Upper lobe of left lung (tissue), 6 donors: ENCODE measurements at regions not wholly inside any gene's neighbourhood (a gene's known extent, or its start where the extent isn't known, plus 50 kb on each side); places are given as distances from the start of the nearest gene placed in this dataset.
"Not testable (repeated sequence)": the region's sequence is repeated elsewhere in the genome, so short reads cannot be mapped to it uniquely, and the experiment has no call there.

Source experiments
- ATAC-seq, 2 donors: fragments of 200-7000 bp; cut with Tn5 transposase; one replicate each; pipeline ENCODE4 v1.9.1; 2022; ENCODE audit warnings: mild to moderate bottlenecking in 2 of 2, moderate library complexity in 2 of 2; ENCODE audit not compliant: low FRiP score in 2 of 2
- DNase-seq, 2 donors: peaks; one replicate each; pipeline ENCODE4 v3.0.0-alpha.2; 2019 to 2020
- H3K27ac ChIP-seq, 4 donors: fragments of 200-600 bp; sonication (generic); one replicate each; pipeline ENCODE4 v1.5.1; 2016 to 2019
- H3K27me3 ChIP-seq, 4 donors: fragments of 200-600 bp; sonication (generic); one replicate each; pipeline ENCODE4 v1.5.1; 2017 to 2019
- H3K36me3 ChIP-seq, 4 donors: fragments of 200-600 bp; sonication (generic); one replicate each; pipeline ENCODE4 v1.5.1; 2016 to 2019
- H3K4me1 ChIP-seq, 4 donors: fragments of 200-600 bp; sonication (generic); one replicate each; pipeline ENCODE4 v1.5.1; 2018 to 2019
- H3K4me3 ChIP-seq, 4 donors: fragments of 200-600 bp; sonication (generic); one replicate each; pipeline ENCODE4 v1.5.1; 2017 to 2019; ENCODE audit warnings: mild to moderate bottlenecking in 2 of 4, moderate library complexity in 1 of 4
- H3K9me3 ChIP-seq, 4 donors: fragments of 200-600 bp; sonication (generic); one replicate each; pipeline ENCODE4 v1.5.1; 2018 to 2019
- CTCF ChIP-seq, 6 experiments: fragments of 450-650 bp in 4 of 6; fragments of 200-600 bp in 2 of 6; sonication (generic) in 2 of 6; IDR thresholded peaks; one replicate each; pipeline ENCODE4 v1.5.1; 2016 to 2019; ENCODE audit warnings: antibody characterized with exemption in 6 of 6
- EP300 ChIP-seq, 4 donors: sonication (generic); formaldehyde crosslinking; IDR thresholded peaks; one replicate each; pipeline ENCODE4 v1.5.1; 2017; ENCODE audit warnings: antibody characterized with exemption in 4 of 4, control low read depth in 2 of 4
- POLR2A ChIP-seq, 4 donors: fragments of 450-650 bp; IDR thresholded peaks; one replicate each; pipeline ENCODE4 v1.5.1; 2016 to 2017; ENCODE audit warnings: antibody characterized with exemption in 4 of 4, mild to moderate bottlenecking in 2 of 4
- POLR2AphosphoS5 ChIP-seq, 2 donors: sonication (generic); formaldehyde crosslinking; IDR thresholded peaks; one replicate each; pipeline ENCODE4 v1.5.1; 2017; ENCODE audit warnings: antibody characterized with exemption in 2 of 2
- WGBS, 2 donors: methylation state at CpG; one replicate each; pipeline ENCODE4 v1.1.5; 2017 to 2018; 5-methylcytosine and 5-hydroxymethylcytosine counted together
- donor health status: DM: no; HTN: no; CAD: no; lungs with moderate emphysema.
- donor health status: DM: no; HTN: yes; CAD: no; lungs with severe emphysema.

DNA sequence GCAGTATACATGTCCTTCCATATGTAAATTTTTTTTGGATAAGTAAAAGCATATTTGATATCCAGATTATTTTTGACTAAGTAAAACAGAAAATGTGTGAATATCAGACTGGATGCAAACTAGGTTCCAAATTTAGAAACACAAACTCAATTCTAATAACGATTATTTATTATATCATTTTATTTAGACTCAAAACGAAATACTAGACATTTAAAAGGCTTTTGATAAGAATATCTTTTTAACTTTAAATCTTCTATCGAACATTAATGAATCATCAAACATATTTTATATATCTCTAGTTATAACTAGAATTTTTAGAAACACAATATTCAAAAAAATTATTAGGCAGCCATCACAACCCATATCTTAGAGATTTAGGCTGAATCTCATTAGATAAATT lies 195.2 kb upstream of the KCND2 start:
- 65 to 66% methylated on average over 3 of the region's 3 CpGs for WGBS, 2 donors
- ATAC-seq, result no peak
- DNase-seq, result no peak
- H3K27me3 ChIP-seq, result no peaks in the 10 kb centered on the region
- H3K9me3 ChIP-seq, result no peaks in the 10 kb centered on the region
- H3K36me3 ChIP-seq, result no peaks in the 10 kb centered on the region
- no peaks in the 10 kb centered on the region for H3K4me1 ChIP-seq
- H3K4me3 ChIP-seq, result no peak overlapping the region
- TF ChIP-seq POLR2A (IDR thresholded peaks at IDR 0.05) (no peak), EP300 (IDR thresholded peaks at IDR 0.05) (no peak), CTCF (IDR thresholded peaks at IDR 0.05) (no peak), POLR2AphosphoS5 (IDR thresholded peaks at IDR 0.05) (no peak)
- H3K27ac ChIP-seq, result no peak overlapping the region

DNA sequence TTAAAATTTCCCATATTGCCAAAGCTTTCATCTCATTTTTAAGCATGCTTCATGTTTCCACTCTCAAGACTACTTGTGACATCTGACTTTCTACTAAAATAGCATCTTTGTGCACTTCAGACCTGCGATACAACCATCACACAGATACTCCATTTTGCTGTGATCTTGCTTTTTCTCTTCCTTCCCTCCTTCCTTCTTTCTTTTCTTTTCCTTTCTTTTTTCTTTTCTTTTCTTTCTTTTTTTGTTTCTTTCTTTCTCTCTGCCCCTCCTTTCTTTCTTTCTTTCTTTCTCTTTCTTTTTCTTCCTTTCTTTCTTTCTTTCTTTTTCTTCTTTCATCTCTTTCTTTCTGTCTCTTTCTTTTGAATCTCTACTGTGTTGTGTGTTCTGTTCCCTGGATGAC lies 194.0 kb upstream of the KCND2 start:
- Histone ChIP-seq H3K4me3 (no peak overlapping the region), H3K9me3 (no peaks in the 10 kb centered on the region), H3K36me3 (no peaks in the 10 kb centered on the region), H3K4me1 (no peaks in the 10 kb centered on the region), H3K27ac (no peak overlapping the region), H3K27me3 (no peaks in the 10 kb centered on the region)
- TF ChIP-seq POLR2AphosphoS5 (IDR thresholded peaks at IDR 0.05) (no peak), EP300 (IDR thresholded peaks at IDR 0.05) (no peak), POLR2A (IDR thresholded peaks at IDR 0.05) (no peak), CTCF (IDR thresholded peaks at IDR 0.05) (no peak)
- ATAC-seq (no peak), DNase-seq (no peak)
- WGBS, 2 donors, result 50 to 73% methylated on average over 1 of the region's 1 CpG

- Histone ChIP-seq H3K27me3 (no peaks in the 10 kb centered on the region), H3K27ac (no peak overlapping the region), H3K4me1 (no peaks in the 10 kb centered on the region), H3K9me3 (no peaks in the 10 kb centered on the region), H3K36me3 (no peaks in the 10 kb centered on the region), H3K4me3 (no peak overlapping the region)
- WGBS, 2 donors, result 44 to 48% methylated on average over 3 of the region's 3 CpGs
- ATAC-seq, result no peak
- TF ChIP-seq POLR2A (IDR thresholded peaks at IDR 0.05) (no peak), CTCF (IDR thresholded peaks at IDR 0.05) (no peak), POLR2AphosphoS5 (IDR thresholded peaks at IDR 0.05) (no peak), EP300 (IDR thresholded peaks at IDR 0.05) (no peak)
- no peak for DNase-seq
Measured at GRCh38 chr7:120079704-120080103, 193.3 kb upstream of the KCND2 start.

GRCh38 chr7:120086468-120086867 lies 186.5 kb upstream of the KCND2 start:
- H3K27me3 ChIP-seq, H3K27ac ChIP-seq, H3K36me3 ChIP-seq, H3K4me3 ChIP-seq, ATAC-seq, H3K9me3 ChIP-seq, H3K4me1 ChIP-seq: not testable (repeated sequence)
- DNase-seq, result peak in 1 of 2 donors; percentile 45
- WGBS, 2 donors, result 88% methylated on average over 16 of the region's 16 CpGs

DNA sequence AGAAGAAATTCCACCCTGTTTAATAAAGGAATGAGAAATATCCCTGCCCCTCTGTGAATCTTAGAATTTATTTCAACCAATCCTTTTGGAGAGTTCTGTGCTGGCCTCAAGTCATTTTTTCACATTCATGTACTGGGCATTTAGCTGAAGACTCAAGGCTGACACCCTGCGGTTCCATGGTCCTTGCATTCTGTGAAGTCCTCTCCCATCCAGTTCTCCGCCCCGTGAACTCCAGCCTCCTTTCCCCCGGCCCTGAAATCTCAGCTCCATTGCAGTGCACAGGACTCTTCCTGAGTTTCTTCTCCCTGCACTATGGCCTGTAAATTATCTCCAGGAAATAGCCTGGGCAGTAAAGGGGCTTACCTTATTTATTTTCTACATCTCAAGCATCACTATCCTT lies 183.0 kb upstream of the KCND2 start:
- Histone ChIP-seq H3K4me3 (no peak overlapping the region), H3K27ac (no peak overlapping the region), H3K9me3 (no peaks in the 10 kb centered on the region), H3K36me3 (no peaks in the 10 kb centered on the region), H3K4me1 (no peaks in the 10 kb centered on the region), H3K27me3 (no peaks in the 10 kb centered on the region)
- ATAC-seq (no peak), DNase-seq (no peak)
- 73 to 77% methylated on average over 4 of the region's 4 CpGs for WGBS, 2 donors
- TF ChIP-seq CTCF (IDR thresholded peaks at IDR 0.05) (no peak), POLR2A (IDR thresholded peaks at IDR 0.05) (no peak), EP300 (IDR thresholded peaks at IDR 0.05) (no peak), POLR2AphosphoS5 (IDR thresholded peaks at IDR 0.05) (no peak)
